ENCODE measurements at regions not wholly inside any gene's neighbourhood (a gene's known extent, or its start where the extent isn't known, plus 50 kb on each side); places are given as distances from the start of the nearest gene placed in this dataset.
"Not testable (repeated sequence)": the region's sequence is repeated elsewhere in the genome, so short reads cannot be mapped to it uniquely, and the experiment has no call there.

DNA sequence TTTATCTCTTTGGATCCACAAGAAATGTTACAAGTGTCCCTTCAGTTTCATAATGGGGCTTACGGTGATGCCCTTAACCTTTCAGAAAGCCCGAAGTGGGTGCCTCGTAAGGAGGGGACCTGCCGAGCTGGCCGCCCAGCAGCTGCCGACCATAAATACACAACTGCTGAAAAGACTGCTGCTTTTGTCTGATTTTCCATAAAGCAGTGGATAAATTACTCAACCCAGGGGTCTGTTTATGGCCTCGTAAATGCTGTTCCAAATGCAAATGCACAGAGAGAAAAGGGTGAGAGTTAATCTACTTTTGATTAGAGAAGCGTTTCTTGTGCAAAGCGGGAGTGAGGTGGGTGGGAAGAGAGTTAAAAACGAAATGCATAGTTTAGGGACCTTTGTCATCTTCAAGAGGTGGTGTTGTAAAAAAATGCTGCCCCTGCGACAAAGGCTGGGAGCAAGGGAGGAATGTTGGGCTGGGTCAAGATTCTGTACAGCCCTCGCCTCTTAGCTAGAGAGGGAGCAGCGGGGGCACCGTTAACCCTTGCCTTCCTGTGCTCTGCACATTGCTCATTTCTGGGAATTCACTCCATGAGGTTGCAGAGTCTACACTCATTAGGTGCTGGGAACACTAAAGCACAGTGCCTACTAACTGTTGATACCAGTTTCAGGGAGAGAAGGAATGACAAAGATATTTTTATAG, 112.0 kb upstream of the MTHFD1L start:
- peaks cover 9% of the 10 kb centered on the region; the same call in 1 of the 2 replicates for H3K27me3 ChIP-seq (ENCODE audit: insufficient read depth, low read length)
- H3K4me1 ChIP-seq (ENCODE audit: control insufficient read depth, insufficient read depth, low read length, unreplicated experiment), result no peaks in the 10 kb centered on the region
- no peaks in the 10 kb centered on the region for H3K79me2 ChIP-seq (ENCODE audit: control insufficient read depth, insufficient read depth, low read length, unreplicated experiment)
- H3K27ac ChIP-seq (ENCODE audit: low read depth, low read length), result no peak overlapping the region
- no peak overlapping the region for H3K4me3 ChIP-seq (ENCODE audit: low read depth, low read length)
- no peak overlapping the region for H2AFZ ChIP-seq (ENCODE audit: low read length, unreplicated experiment)
- no peaks in the 10 kb centered on the region for H3K36me3 ChIP-seq (ENCODE audit: insufficient read depth, low read length)

DNA sequence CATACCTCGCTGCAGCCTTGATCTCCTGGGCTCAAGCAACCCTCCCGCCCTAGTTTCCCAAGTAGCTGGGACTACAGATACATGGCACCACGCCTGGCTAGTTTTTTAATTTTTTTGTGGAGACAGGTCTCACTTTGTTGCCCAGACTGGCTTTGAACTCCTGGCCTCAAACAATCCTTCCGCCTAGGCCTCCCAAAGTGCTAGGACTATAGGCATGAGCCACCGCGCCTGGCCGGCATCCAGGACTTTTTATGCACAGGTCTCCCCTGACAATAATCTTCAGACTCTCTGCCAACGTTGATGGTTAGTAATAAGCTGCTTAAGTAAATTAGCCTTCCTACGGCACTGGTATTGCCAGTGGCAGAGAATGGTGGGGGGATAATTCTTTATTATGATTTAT, 110.5 kb upstream of the MTHFD1L start:
- Histone ChIP-seq H3K79me2 (ENCODE audit: control insufficient read depth, insufficient read depth, low read length, unreplicated experiment) (no peaks in the 10 kb centered on the region), H3K4me3 (ENCODE audit: low read depth, low read length) (no peak overlapping the region), H3K4me1 (ENCODE audit: control insufficient read depth, insufficient read depth, low read length, unreplicated experiment) (no peaks in the 10 kb centered on the region), H3K27me3 (ENCODE audit: insufficient read depth, low read length) (peaks cover 13% of the 10 kb centered on the region; the same call in 1 of the 2 replicates), H3K27ac (ENCODE audit: low read depth, low read length) (no peak overlapping the region), H2AFZ (ENCODE audit: low read length, unreplicated experiment) (no peak overlapping the region), H3K36me3 (ENCODE audit: insufficient read depth, low read length) (no peaks in the 10 kb centered on the region)

DNA sequence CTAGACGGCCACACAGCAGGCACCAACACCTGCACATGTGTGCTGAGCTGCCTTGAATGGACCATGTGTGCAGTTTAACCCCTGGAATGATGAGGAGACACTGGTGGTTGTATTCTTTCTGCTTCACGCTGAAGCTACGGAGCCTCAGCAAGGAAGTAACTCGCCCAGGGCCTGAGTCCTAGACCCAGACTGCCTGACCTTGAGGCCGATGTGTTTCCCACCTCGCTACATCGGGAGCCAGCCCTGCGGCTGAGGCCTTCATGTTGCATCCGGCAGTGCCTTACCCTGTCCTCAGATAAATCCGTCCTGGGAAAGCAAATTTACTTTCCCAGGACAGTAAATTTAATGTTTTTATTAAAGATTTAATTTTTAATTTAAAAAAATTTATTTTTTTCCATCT, 110.0 kb upstream of the MTHFD1L start:
- Histone ChIP-seq H3K36me3 (ENCODE audit: insufficient read depth, low read length) (no peaks in the 10 kb centered on the region), H3K27ac (ENCODE audit: low read depth, low read length) (no peak overlapping the region), H3K27me3 (ENCODE audit: insufficient read depth, low read length) (peaks cover 13% of the 10 kb centered on the region; the same call in 1 of the 2 replicates), H2AFZ (ENCODE audit: low read length, unreplicated experiment) (no peak overlapping the region), H3K4me3 (ENCODE audit: low read depth, low read length) (no peak overlapping the region), H3K79me2 (ENCODE audit: control insufficient read depth, insufficient read depth, low read length, unreplicated experiment) (no peaks in the 10 kb centered on the region), H3K4me1 (ENCODE audit: control insufficient read depth, insufficient read depth, low read length, unreplicated experiment) (no peaks in the 10 kb centered on the region)

DNA sequence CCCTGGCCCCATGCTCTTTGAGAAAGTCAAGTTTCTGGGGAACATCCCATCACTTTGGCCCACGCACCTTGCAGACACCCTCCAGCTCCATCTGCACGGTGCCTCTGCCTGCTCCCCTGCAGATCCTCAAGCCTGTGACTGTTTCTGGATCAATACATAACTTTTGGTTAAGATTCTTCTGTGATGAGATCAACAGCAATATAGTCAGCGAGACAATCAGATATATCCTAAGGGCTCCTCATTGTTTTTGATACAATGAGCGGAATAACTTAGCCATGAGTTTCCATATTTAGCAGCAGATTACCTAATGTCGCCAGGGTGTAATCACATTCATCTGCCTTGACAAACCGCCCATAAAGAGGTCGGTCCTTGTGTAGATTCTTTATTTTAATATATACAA, 109.3 kb upstream of the MTHFD1L start:
- no peak overlapping the region for H3K27ac ChIP-seq (ENCODE audit: low read depth, low read length)

DNA sequence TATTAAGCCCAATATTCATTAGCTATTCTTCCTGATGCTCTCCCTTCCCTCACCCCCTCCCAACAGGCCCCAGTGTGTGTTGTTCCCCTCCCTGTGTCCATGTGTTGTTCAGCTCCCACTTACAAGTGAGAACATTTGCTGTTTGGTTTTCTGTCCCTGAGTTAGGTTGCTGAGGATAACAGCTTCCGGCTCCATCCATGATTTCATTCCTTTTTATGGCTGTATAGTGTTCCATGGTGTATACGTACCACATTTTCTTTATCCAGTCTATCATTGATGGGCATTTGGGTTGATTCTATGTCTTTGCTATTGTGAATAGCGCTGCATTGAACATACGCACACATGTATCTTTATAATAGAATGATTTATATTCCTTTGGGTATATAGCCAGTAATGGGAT, 107.7 kb upstream of the MTHFD1L start:
- H3K79me2 ChIP-seq (ENCODE audit: control insufficient read depth, insufficient read depth, low read length, unreplicated experiment); H2AFZ ChIP-seq (ENCODE audit: low read length, unreplicated experiment); H3K27ac ChIP-seq (ENCODE audit: low read depth, low read length); H3K36me3 ChIP-seq (ENCODE audit: insufficient read depth, low read length); H3K4me3 ChIP-seq (ENCODE audit: low read depth, low read length); H3K4me1 ChIP-seq (ENCODE audit: control insufficient read depth, insufficient read depth, low read length, unreplicated experiment): not testable (repeated sequence)
- H3K27me3 ChIP-seq (ENCODE audit: insufficient read depth, low read length), result peaks cover 13% of the 10 kb centered on the region; the same call in 1 of the 2 replicates

More for the DNA sequence above, 109.3 kb upstream of the MTHFD1L start:
- Histone ChIP-seq H2AFZ (ENCODE audit: low read length, unreplicated experiment) (no peak overlapping the region), H3K4me3 (ENCODE audit: low read depth, low read length) (no peak overlapping the region), H3K36me3 (ENCODE audit: insufficient read depth, low read length) (no peaks in the 10 kb centered on the region), H3K4me1 (ENCODE audit: control insufficient read depth, insufficient read depth, low read length, unreplicated experiment) (no peaks in the 10 kb centered on the region), H3K79me2 (ENCODE audit: control insufficient read depth, insufficient read depth, low read length, unreplicated experiment) (no peaks in the 10 kb centered on the region), H3K27me3 (ENCODE audit: insufficient read depth, low read length) (peaks cover 13% of the 10 kb centered on the region; the same call in 1 of the 2 replicates)

DNA sequence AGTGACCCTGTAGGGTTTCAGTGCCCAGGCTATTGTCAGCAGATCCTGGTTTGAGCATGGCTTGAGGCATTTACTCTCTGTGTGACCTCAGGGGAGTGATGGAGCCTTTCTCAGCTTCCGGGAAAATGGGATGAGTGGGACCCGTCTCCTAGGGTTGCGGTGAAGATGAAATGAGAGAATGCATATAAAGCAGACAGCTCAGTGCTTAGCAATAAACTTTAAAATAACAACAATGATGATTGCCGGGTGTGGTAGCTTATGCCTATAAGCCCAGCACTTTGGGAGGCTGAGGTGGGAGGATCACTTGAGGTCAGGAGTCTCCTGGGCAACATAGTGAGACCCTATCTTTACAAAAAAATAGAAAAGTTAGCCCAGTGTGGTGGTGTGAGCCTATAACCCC, 106.0 kb upstream of the MTHFD1L start:
- no peak overlapping the region for H3K27ac ChIP-seq (ENCODE audit: low read depth, low read length)
- H3K4me3 ChIP-seq (ENCODE audit: low read depth, low read length), result no peak overlapping the region
- H3K27me3 ChIP-seq (ENCODE audit: insufficient read depth, low read length), result 0 out of 2 replicates have a peak, but pooled peaks cover 4% of the 10 kb centered on the region
- no peaks in the 10 kb centered on the region for H3K4me1 ChIP-seq (ENCODE audit: control insufficient read depth, insufficient read depth, low read length, unreplicated experiment)
- H3K79me2 ChIP-seq (ENCODE audit: control insufficient read depth, insufficient read depth, low read length, unreplicated experiment), result no peaks in the 10 kb centered on the region
- H2AFZ ChIP-seq (ENCODE audit: low read length, unreplicated experiment), result no peak overlapping the region
- no peaks in the 10 kb centered on the region for H3K36me3 ChIP-seq (ENCODE audit: insufficient read depth, low read length)

DNA sequence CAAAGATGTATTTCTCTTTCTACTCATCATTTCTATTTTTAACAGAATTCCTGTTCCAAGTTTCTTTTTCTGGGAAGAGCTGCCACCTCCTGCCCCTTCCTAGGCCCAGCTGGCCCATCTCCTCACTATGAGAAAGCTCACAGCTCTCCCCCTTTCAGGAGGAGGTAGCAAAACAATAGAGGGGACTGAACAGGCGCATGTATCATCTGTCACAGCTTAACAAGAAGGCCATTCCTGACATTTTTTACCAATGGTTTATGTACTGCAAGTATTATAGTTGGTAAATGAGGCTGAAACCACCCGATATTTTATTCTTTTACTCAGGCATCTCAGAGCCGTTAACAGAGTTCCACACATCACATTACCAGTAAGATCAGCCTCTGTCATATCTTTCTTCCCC, 103.7 kb upstream of the MTHFD1L start:
- H3K4me1 ChIP-seq (ENCODE audit: control insufficient read depth, insufficient read depth, low read length, unreplicated experiment), result no peaks in the 10 kb centered on the region
- no peaks in the 10 kb centered on the region for H3K79me2 ChIP-seq (ENCODE audit: control insufficient read depth, insufficient read depth, low read length, unreplicated experiment)
- no peak overlapping the region for H3K27ac ChIP-seq (ENCODE audit: low read depth, low read length)
- H3K36me3 ChIP-seq (ENCODE audit: insufficient read depth, low read length), result no peaks in the 10 kb centered on the region
- H2AFZ ChIP-seq (ENCODE audit: low read length, unreplicated experiment), result no peak overlapping the region
- H3K4me3 ChIP-seq (ENCODE audit: low read depth, low read length), result no peak overlapping the region
- H3K27me3 ChIP-seq (ENCODE audit: insufficient read depth, low read length), result peaks cover 4% of the 10 kb centered on the region; the same call in 1 of the 2 replicates

DNA sequence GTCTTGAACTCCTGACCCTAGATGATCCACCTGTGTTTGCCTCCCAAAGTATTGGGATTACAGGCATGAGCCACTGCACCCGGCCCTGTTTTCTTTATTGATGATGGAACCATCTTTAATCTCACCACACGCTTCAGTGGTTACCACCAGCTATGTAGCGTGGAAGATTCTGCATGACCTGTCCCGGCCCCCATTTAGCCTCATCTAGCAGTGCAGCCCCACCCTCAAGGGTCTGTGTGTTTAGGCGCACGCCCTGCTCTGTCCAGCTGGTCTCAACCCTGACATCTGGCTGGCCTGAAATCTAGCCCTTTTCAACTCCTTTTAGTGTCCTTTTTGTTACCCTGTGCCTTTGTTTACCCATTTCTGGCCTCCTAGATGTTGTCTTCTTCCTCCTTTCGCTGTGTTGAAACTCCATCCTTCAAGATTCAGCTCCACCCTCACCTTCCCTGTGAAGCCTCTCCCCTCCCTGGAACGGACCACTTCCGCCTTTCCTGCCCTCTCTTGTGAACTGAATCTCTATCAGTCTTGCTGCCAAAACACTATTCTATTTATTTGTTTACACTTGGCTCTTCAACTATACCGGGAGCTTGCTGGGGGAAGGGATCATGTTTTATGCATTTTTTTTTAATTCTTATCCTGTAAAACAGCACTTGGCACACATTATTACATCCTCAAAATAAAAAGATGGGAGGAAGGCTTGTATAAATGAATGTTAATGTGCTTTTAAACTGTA, 101.0 kb upstream of the MTHFD1L start:
- Histone ChIP-seq H3K27me3 (ENCODE audit: insufficient read depth, low read length) (peaks cover 3% of the 10 kb centered on the region; the same call in 1 of the 2 replicates), H3K79me2 (ENCODE audit: control insufficient read depth, insufficient read depth, low read length, unreplicated experiment) (no peaks in the 10 kb centered on the region), H3K4me3 (ENCODE audit: low read depth, low read length) (no peak overlapping the region), H3K36me3 (ENCODE audit: insufficient read depth, low read length) (no peaks in the 10 kb centered on the region), H3K4me1 (ENCODE audit: control insufficient read depth, insufficient read depth, low read length, unreplicated experiment) (no peaks in the 10 kb centered on the region), H2AFZ (ENCODE audit: low read length, unreplicated experiment) (no peak overlapping the region), H3K27ac (ENCODE audit: low read depth, low read length) (no peak overlapping the region)

DNA sequence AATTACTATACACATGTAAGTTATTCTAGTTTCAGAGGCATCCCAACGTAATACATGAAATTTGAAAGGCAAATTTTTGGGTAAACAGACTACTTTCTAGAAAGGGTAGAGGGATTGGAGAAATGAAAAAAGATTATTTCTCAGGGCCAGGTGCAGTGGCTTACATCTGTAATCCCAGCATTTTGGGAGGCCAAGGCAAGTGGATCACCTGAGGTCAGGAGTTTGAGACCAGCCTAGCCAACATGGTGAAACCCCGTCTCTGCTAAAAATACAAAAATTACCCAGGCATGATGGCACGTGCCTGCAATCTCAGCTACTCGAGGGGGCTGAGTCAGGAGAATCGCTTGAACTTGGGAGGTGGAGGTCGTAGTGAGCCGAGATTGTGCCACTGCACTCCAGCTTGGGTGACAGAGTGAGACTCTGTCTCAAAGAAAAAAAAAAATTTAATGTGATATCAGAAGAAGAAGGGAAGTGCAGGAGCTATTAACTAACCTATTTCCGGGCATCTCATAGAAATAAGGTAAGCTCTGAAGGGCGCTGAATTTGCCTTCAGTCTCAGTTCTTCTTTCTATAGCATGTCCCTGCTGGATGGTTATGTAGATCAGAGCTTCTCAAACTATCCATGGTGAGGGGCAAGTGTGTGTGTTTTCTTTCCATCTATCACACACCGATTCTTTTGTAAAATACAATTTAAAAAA, 100.3 kb upstream of the MTHFD1L start:
- peaks cover 3% of the 10 kb centered on the region; the same call in 1 of the 2 replicates for H3K27me3 ChIP-seq (ENCODE audit: insufficient read depth, low read length)
- no peaks in the 10 kb centered on the region for H3K36me3 ChIP-seq (ENCODE audit: insufficient read depth, low read length)
- no peak overlapping the region for H3K27ac ChIP-seq (ENCODE audit: low read depth, low read length)
- no peaks in the 10 kb centered on the region for H3K79me2 ChIP-seq (ENCODE audit: control insufficient read depth, insufficient read depth, low read length, unreplicated experiment)
- no peaks in the 10 kb centered on the region for H3K4me1 ChIP-seq (ENCODE audit: control insufficient read depth, insufficient read depth, low read length, unreplicated experiment)
- H3K4me3 ChIP-seq (ENCODE audit: low read depth, low read length), result no peak overlapping the region
- no peak overlapping the region for H2AFZ ChIP-seq (ENCODE audit: low read length, unreplicated experiment)

DNA sequence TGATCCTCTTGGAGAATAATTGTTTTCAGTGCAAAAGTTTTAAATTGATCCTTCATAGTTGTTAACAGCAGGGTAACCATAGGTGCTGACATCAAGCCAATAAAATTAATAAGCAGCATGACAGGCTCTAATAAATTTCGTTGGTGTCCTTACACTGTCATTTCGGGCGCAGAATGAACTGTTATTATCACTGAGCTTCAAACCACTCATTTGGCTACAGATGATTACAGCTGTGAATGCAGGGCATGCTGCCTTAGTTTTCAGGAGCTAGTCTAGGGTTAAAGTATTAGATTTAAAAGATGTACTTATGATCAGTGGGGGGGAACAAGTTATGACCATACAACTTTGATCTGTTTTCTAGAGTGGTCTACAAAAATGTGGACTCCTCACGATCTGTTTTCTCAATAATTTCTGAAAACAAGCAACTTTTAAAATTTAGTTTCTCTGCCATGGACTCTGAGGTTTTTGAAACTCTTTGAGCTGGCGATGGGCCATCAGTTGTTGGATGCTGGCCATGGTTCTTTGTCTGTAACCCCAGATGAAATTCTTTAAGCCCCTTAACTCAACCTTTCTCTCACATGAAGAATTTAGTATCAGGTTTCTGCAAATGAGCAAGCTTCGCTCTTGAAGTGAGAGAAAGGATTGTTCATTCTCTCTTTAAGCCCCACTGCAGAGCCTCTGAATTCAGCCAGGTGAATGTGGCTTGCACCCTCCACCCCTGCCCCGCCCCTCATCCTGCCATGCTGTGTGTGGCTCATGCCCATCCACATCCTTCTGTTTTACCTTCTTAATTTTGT, 99.1 kb upstream of the MTHFD1L start:
- H2AFZ ChIP-seq (ENCODE audit: low read length, unreplicated experiment), result no peak overlapping the region
- H3K27me3 ChIP-seq (ENCODE audit: insufficient read depth, low read length), result peaks cover 3% of the 10 kb centered on the region; the same call in 1 of the 2 replicates
- no peaks in the 10 kb centered on the region for H3K36me3 ChIP-seq (ENCODE audit: insufficient read depth, low read length)
- no peaks in the 10 kb centered on the region for H3K79me2 ChIP-seq (ENCODE audit: control insufficient read depth, insufficient read depth, low read length, unreplicated experiment)
- no peak overlapping the region for H3K27ac ChIP-seq (ENCODE audit: low read depth, low read length)
- H3K4me3 ChIP-seq (ENCODE audit: low read depth, low read length), result no peak overlapping the region
- no peaks in the 10 kb centered on the region for H3K4me1 ChIP-seq (ENCODE audit: control insufficient read depth, insufficient read depth, low read length, unreplicated experiment)

Measured in ACC112 (cell line).